ENCODE measurements at regions not wholly inside any gene's neighbourhood (a gene's known extent, or its start where the extent isn't known, plus 50 kb on each side); places are given as distances from the start of the nearest gene placed in this dataset.

- peak; percentile 92 for ATAC-seq (ENCODE audit: low read depth)
- H3K36me3 Mint-ChIP-seq (ENCODE audit: low read depth): no peaks in the 10 kb centered on the region
- intact Hi-C loops (cut with micrococcal nuclease): loop anchor here (1.0 kb wide), 5 partner anchors 14 to 115 kb away; partner anchors contain the start of gene SLC38A2
- TF ChIP-seq CTCF (IDR thresholded peaks at IDR 0.05): no peak
- H3K9me3 Mint-ChIP-seq: no peaks in the 10 kb centered on the region
- H3K27me3 Mint-ChIP-seq: no peaks in the 10 kb centered on the region
- H3K4me3 Mint-ChIP-seq: no peak overlapping the region
- no peak for DNase-seq
- peaks cover 10% of the 10 kb centered on the region for H3K4me1 Mint-ChIP-seq
- H3K27ac Mint-ChIP-seq: no peak overlapping the region
- ChIA-PET POLR2A (interaction anchor here (0.6 to 2.1 kb wide), 4 partner anchors 14 to 212 kb away, joined by 3 to 11 read pairs (median 5); no protein-coding TSS in a partner anchor), CTCF (no interaction called here)
Measured at GRCh38 chr12:46487567-46488131, 115.1 kb upstream of the SLC38A2 start.

- CTCF ChIA-PET: no interaction called here
- no peaks in the 10 kb centered on the region for H3K36me3 Mint-ChIP-seq (ENCODE audit: low read depth)
- H3K27me3 Mint-ChIP-seq: no peaks in the 10 kb centered on the region
- ATAC-seq (ENCODE audit: low read depth): no peak
- POLR2A ChIA-PET: interaction anchor here (1.1 to 2.1 kb wide), 3 partner anchors 13 to 101 kb away, joined by 3 to 11 read pairs (median 4); no protein-coding TSS in a partner anchor
- no peak overlapping the region for H3K27ac Mint-ChIP-seq
- peaks cover 14% of the 10 kb centered on the region for H3K4me1 Mint-ChIP-seq
- no peak for TF ChIP-seq CTCF (IDR thresholded peaks at IDR 0.05)
- no peak overlapping the region for H3K4me3 Mint-ChIP-seq
- no peak for DNase-seq
- intact Hi-C loops (cut with micrococcal nuclease): no loop called here
- no peaks in the 10 kb centered on the region for H3K9me3 Mint-ChIP-seq
Measured at GRCh38 chr12:46486588-46486987, 114.0 kb upstream of the SLC38A2 start.

GRCh38 chr12:46485853-46486252, 113.3 kb upstream of the SLC38A2 start:
- Mint-ChIP-seq H3K27me3 (no peaks in the 10 kb centered on the region), H3K9me3 (no peaks in the 10 kb centered on the region), H3K4me1 (peaks cover 14% of the 10 kb centered on the region), H3K36me3 (ENCODE audit: low read depth) (no peaks in the 10 kb centered on the region), H3K4me3 (no peak overlapping the region), H3K27ac (no peak overlapping the region)
- no peak for TF ChIP-seq CTCF (IDR thresholded peaks at IDR 0.05)
- ChIA-PET CTCF (no interaction called here), POLR2A (no interaction called here)
- intact Hi-C loops (cut with micrococcal nuclease): no loop called here
- no peak for DNase-seq
- ATAC-seq (ENCODE audit: low read depth): no peak

GRCh38 chr12:46484396-46485061, 112.0 kb upstream of the SLC38A2 start:
- H3K9me3 Mint-ChIP-seq: no peaks in the 10 kb centered on the region
- TF ChIP-seq CTCF (IDR thresholded peaks at IDR 0.05): no peak
- H3K4me3 Mint-ChIP-seq: no peak overlapping the region
- no peaks in the 10 kb centered on the region for H3K27me3 Mint-ChIP-seq
- no peak overlapping the region for H3K27ac Mint-ChIP-seq
- peaks cover 14% of the 10 kb centered on the region for H3K4me1 Mint-ChIP-seq
- ChIA-PET POLR2A (interaction anchor here (0.7 to 1.7 kb wide), 4 partner anchors 9 to 101 kb away, joined by 3 to 4 read pairs (median 4); no protein-coding TSS in a partner anchor), CTCF (interaction anchor here (1.4 kb wide), 1 partner anchor 359 kb away, joined by 4 read pairs; no protein-coding TSS in a partner anchor)
- intact Hi-C loops (cut with micrococcal nuclease): no loop called here
- DNase-seq (no peak), ATAC-seq (ENCODE audit: low read depth) (no peak)
- no peaks in the 10 kb centered on the region for H3K36me3 Mint-ChIP-seq (ENCODE audit: low read depth)
